GM21576 (cell line): ENCODE measurements at regions not wholly inside any gene's neighbourhood (a gene's known extent, or its start where the extent isn't known, plus 50 kb on each side); places are given as distances from the start of the nearest gene placed in this dataset.

Experiments
- ATAC-seq: cut with Tn5 transposase; IDR thresholded peaks from one replicate; pipeline ENCODE4 v1.9.1; 2021; ENCODE audit warnings: mild to moderate bottlenecking, moderate library complexity; ENCODE audit not compliant: unreplicated experiment

GRCh38 chr2:128399690-128400291 lies 81.1 kb upstream of the HS6ST1 start:
- ATAC-seq: no peak

DNA sequence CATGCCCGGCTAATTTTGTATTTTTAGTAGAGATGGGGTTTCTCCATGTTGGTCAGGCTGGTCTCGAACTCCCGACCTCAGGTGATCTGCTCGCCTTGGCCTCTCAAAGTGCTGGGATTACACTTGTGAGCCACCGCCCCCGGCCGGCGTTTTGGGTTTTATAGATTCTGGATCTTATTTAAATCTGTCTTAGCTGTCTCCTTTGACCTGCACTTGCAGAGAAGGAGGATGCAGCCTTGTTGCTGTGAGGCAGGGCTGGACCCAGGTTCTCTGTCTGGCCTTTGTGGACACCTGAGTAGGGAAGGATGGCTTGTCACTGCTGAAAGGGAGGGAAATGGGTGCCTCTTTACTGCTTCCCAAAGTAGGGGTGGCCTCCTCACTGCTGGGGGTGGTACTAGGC lies 83.0 kb upstream of the HS6ST1 start:
- ATAC-seq: no peak

GRCh38 chr2:128402911-128403670 lies 84.4 kb upstream of the HS6ST1 start:
- ATAC-seq: no peak

GRCh38 chr2:128403814-128404708 lies 85.4 kb upstream of the HS6ST1 start:
- no peak for ATAC-seq

DNA sequence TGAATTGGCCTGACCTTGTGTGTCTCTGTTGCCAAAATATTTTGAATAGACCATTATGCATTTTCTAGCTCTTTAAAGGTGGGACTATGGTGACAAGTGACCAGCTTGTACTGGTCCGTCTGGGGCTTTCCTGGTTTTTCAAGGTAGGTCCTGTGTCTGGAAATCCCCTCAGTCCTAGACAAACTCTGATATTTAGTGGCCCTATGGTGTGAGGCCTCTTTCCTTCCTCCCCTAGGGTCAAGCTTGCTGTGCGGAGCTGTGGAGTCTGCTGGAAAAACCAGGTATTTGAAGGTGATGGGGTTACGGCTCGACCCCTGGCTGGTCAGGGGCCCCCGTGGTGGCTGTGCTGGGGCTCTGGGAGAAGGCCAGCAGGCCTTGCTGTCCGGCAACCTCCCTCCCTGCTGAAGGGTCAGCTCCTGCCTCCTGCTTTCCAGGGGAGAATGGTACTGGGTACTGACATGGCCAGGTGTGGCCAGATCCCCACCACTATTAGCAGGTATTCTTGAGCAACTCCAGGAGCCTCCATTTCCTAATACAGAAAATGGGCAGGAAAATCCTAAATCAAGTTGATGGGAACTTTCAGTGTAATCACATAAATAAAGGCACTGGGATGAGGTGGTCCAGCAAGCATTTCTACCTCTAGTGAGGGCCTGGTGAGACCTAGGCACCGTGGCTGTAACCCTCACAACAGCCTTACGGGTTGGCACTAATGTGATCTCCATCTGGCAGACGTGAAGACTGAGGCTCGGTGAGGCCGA lies 86.2 kb upstream of the HS6ST1 start:
- no peak for ATAC-seq

DNA sequence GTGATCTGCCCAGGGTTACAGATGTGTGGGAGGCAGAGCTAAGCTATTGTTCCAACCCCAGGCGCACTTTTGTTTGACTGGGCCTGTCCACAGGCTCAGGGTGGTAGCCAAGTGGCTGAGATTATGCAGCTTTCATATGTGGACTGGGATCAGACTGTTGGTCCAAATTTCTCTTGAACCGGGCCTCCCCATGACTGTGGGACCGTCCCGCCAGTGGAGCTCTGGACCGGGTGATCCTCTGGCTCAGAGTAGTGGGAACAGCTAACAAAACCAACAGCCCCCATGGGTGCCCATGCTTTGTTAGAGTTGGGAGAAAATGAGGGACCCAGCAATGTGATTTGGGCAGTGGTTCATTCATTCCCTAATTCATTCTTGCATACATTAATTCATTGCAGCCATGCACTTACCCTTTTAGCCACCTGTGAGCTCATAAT lies 86.8 kb upstream of the HS6ST1 start:
- no peak for ATAC-seq

DNA sequence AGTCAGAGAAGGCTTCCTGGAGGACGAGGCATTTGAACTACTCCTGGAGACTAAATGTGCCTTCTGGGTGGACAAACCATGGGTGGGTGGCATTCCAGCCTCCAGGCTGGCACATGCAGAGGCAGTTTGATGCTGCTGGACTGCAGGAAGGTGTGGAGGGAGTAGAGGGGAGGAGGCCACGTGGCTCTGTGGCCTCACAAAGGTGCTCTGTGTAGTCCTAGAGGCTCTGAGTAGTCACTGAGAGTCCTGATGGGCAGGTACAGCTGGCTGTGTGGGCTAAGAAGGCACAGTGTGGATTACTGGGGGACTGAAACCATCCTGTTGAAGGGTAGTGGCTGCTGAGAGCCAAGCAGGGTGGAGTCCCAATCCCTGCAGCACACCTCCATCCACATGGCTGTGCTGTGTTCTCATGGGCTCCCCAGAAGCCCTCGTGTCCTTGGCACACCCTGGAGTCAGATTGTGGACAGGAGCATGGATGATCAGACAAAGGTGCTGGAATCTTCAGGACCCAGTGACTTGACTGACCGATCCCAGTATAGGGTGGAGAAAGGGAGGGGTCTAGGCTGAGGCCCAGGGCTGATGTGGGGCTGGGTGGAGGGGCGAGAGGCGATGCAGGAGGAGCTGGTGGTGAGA lies 87.4 kb upstream of the HS6ST1 start:
- no peak for ATAC-seq

GRCh38 chr2:128406736-128407554 lies 88.3 kb upstream of the HS6ST1 start:
- no peak for ATAC-seq

DNA sequence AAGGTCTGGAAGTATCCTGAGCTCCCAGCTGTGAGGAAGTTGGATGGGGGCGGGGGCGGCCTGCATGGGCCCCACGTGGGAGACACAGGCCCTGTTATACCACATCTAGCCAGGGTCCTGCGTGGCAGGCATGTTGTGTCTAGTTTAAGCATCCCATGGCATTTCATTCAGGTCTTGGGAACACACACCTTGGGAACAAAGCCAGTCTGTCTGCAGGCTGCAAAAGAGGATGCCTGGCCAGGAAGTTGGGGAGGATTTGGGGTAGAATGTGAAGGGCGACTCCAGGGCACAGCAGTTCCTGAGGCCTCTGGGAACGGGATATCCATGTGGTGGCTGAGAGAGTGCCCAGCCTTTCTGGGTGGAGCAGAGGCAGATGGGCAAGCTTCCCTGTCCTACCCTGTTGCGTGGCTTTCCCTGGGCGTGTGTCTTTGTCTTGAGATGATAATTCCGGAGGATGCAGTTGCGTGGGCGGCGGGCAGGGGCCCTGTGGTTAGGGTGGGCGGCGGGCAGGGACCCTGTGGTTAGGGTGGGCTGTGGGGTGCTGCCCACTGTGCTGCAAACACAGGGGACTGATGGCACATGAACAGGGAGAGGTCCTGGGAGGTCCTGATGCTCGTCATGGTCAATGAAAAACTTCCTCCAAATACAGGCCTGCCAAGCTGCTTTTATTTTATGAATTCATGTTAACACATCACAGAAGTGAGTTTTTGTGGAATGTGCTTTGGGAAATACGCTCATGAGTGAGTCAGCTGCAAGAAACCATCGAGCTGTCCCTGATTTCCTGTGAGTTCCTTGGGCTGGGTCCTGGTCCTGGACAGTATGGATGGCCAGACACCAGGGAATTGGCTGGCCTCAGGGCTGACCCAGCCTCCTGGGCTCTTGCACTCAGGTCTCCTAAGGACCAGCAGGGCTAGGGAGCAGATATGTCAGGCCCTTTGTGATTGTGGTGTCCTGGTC lies 90.0 kb upstream of the HS6ST1 start:
- ATAC-seq: no peak

DNA sequence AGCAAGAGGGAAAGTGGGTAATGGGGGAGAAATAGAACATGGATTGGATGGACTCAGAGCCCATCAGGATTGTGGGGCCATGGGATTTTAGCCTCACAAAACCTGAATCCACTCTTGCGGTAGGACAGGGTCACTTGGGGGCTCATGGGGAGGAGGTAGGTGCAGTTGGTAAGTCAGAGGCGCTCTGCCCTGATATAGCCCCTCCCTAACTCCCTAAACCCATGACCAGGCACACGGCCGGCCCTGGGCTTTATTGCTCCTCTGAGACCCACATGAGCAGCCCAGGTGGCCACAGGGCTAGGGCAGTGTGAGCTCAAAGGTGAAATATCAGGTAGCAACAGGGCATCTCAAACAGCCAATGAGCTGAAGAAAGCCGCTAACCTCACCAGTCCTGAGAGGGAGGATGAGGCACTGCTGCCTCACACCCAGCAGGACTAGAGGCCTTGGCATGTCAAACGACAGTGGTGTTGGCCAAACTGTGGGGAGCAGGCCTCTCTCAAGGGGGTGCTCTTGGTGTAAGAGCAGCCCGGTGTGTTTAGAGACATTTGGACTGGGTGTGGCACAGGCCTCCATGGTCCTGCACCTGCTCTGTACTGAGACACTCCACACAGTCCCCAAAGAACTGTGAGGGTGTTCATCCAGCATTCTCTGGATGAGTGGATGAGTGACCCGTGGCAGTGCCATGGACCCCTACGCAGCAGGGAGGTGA lies 90.8 kb upstream of the HS6ST1 start:
- ATAC-seq: no peak

DNA sequence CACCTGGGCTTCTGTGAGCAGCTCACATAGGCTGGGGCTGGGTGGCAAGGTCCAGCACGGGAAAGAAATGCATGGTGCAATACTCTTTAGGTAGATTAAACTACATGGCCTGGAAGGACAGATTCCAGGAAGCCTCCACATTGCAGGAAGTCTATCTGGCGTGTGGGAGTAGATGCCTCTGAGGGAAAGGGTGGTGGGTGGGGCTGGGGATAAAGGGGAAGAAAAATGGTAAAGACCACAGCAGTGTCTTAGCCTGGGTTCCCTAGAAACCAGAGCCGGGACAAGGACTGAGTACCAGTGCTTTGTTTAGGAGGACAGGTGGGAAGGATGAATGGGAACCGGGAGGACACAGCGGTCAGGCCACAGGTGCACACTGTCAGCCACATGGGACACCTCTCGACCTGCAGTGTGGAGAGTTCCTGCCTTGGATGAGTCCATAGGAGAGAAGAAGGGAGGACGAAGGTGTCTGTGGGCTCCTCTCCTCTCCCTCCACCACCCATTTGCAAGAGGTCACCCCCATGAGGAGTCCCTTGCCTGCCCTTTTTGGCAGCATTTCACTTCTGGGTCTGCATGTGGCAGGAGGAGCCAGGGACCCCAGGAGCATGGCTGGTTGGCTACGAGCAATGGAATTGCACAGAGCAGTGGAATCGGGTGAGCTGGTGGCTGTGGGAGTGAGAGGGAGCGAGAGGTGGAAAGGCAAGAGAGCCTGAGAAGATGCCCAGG lies 91.5 kb upstream of the HS6ST1 start:
- no peak for ATAC-seq

DNA sequence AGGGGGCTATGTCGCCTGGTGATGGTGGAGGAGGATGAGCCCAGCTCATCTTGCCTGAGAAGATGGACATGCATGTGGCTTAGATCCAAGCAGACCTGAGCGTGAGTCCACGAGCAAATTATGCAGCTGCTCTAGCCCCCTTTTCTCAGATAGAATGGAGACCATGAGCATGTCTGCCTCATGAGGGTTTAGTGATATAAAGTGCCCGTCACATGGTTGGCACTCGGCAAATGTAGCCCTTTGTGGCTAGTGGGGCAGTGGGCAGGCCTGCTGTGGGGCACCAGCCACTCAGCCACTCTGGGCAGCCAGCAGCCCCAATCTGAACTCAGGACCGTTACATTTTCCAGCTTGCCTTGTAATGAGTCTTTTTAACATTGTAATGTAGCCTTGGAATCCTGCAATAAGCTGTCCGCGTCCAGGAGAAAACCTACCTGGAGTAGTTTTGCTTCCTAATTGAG lies 92.1 kb upstream of the HS6ST1 start:
- ATAC-seq: no peak

- no peak for ATAC-seq
Measured at GRCh38 chr2:128411431-128411830, 92.8 kb upstream of the HS6ST1 start.

GRCh38 chr2:128412181-128412871 lies 93.7 kb upstream of the HS6ST1 start:
- ATAC-seq: no peak

GRCh38 chr2:128413014-128413717 lies 94.5 kb upstream of the HS6ST1 start:
- ATAC-seq: no peak
